HepG2 (cell line): ENCODE measurements at regions not wholly inside any gene's neighbourhood (a gene's known extent, or its start where the extent isn't known, plus 50 kb on each side); places are given as distances from the start of the nearest gene placed in this dataset.

Experiments
- EP300 ChIP-seq, 3 experiments: sonication (generic) in 1 of 3; formaldehyde crosslinking in 1 of 3; IDR thresholded peaks; 2 replicates each; pipeline versions ENCODE4 v1.5.1 to v1.6.1; 2011 to 2020; ENCODE audit warnings: low read depth in 2 of 3, low read length in 2 of 3, borderline replicate concordance in 1 of 3, improper control_type of control experiment in 1 of 3, mild to moderate bottlenecking in 1 of 3, missing genetic modification reagents in 1 of 3, moderate library complexity in 1 of 3
- EZH2 ChIP-seq: conservative IDR thresholded peaks from 2 replicates; pipeline ENCODE4 v1.6.1; 2012; ENCODE audit warnings: mild to moderate bottlenecking, low read depth, low read length, moderate library complexity
- HMGXB3 ChIP-seq: sonication (generic); formaldehyde crosslinking; IDR thresholded peaks from 2 replicates; pipeline ENCODE4 v1.4.0; 2020; ENCODE audit warnings: missing genetic modification reagents, borderline replicate concordance
- MAX ChIP-seq: IDR thresholded peaks from 2 replicates; pipeline ENCODE4 v1.6.1; 2012; ENCODE audit warnings: inconsistent platforms
- MLX ChIP-seq: IDR thresholded peaks from 2 replicates; pipeline ENCODE4 v1.6.1; 2016
- MZF1 ChIP-seq: sonication (generic); formaldehyde crosslinking; IDR thresholded peaks from 2 replicates; pipeline ENCODE4 v1.8.1; 2023; ENCODE audit warnings: mild to moderate bottlenecking, missing genetic modification reagents, borderline replicate concordance
- NBN ChIP-seq: fragments of 450-650 bp; conservative IDR thresholded peaks from 2 replicates; pipeline ENCODE4 v1.6.1; 2017
- NR1H2 ChIP-seq: sonication (generic); formaldehyde crosslinking; IDR thresholded peaks from 2 replicates; pipeline ENCODE4 v1.8.1; 2022; ENCODE audit warnings: low read depth, missing genetic modification reagents, borderline replicate concordance
- POLR2AphosphoS5 ChIP-seq: IDR thresholded peaks from 2 replicates; pipeline ENCODE4 v1.6.1; 2012; ENCODE audit warnings: low read depth, low read length
- SP5 ChIP-seq: IDR thresholded peaks from 2 replicates; pipeline ENCODE4 v1.6.1; 2016; ENCODE audit warnings: low read depth, borderline replicate concordance
- THAP7 ChIP-seq: sonication (generic); formaldehyde crosslinking; IDR thresholded peaks from 2 replicates; pipeline ENCODE4 v1.8.1; 2023; ENCODE audit warnings: mild to moderate bottlenecking, missing genetic modification reagents
- ZNF513 ChIP-seq: sonication (generic); formaldehyde crosslinking; conservative IDR thresholded peaks from 2 replicates; pipeline ENCODE4 v1.5.0; 2020; ENCODE audit warnings: missing genetic modification reagents
- TF ChIP-seq, protein P1 (sequence below): sonication (generic); formaldehyde crosslinking; IDR thresholded peaks from 2 replicates; pipeline ENCODE4 v1.9.0; 2021; ENCODE audit warnings: missing genetic modification reagents, mild to moderate bottlenecking, borderline replicate concordance

- TF ChIP-seq NR1H2 (CRISPR knock-in tag) (no peak), POLR2AphosphoS5 (no peak), EZH2 (no peak), MLX (CRISPR knock-in tag) (no peak), MAX (no peak), ZNF513 (CRISPR knock-in tag) (no peak), EP300 (IDR thresholded peaks at IDR 0.05; ENCODE audit: low read depth in 2 of 2, low read length in 2 of 2) (no peak), EP300 (CRISPR knock-in tag; IDR thresholded peaks at IDR 0.05; ENCODE audit: borderline replicate concordance) (no peak), MZF1 (CRISPR knock-in tag) (no peak), HMGXB3 (CRISPR knock-in tag) (no peak), NBN (no peak), THAP7 (CRISPR knock-in tag) (no peak), SP5 (no peak)
- TF ChIP-seq, protein P1, sequence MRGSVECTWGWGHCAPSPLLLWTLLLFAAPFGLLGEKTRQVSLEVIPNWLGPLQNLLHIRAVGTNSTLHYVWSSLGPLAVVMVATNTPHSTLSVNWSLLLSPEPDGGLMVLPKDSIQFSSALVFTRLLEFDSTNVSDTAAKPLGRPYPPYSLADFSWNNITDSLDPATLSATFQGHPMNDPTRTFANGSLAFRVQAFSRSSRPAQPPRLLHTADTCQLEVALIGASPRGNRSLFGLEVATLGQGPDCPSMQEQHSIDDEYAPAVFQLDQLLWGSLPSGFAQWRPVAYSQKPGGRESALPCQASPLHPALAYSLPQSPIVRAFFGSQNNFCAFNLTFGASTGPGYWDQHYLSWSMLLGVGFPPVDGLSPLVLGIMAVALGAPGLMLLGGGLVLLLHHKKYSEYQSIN (CRISPR knock-in tag), result no peak
Observed at GRCh38 chr9:118422508-118422907, 718.3 kb downstream of the TLR4 start.
